Fibroblast of the conjunctiva (primary cell): ENCODE measurements at regions not wholly inside any gene's neighbourhood (a gene's known extent, or its start where the extent isn't known, plus 50 kb on each side); places are given as distances from the start of the nearest gene placed in this dataset.
"Not testable (repeated sequence)": the region's sequence is repeated elsewhere in the genome, so short reads cannot be mapped to it uniquely, and the experiment has no call there.

Source experiments
- DNase-seq: peaks from one replicate; pipeline ENCODE4 v3.0.0-alpha.2; 2010; ENCODE audit warnings: low read depth

GRCh38 chr19:28619816-28620429 lies 593.0 kb downstream of the UQCRFS1 start:
- no peak for DNase-seq

DNA sequence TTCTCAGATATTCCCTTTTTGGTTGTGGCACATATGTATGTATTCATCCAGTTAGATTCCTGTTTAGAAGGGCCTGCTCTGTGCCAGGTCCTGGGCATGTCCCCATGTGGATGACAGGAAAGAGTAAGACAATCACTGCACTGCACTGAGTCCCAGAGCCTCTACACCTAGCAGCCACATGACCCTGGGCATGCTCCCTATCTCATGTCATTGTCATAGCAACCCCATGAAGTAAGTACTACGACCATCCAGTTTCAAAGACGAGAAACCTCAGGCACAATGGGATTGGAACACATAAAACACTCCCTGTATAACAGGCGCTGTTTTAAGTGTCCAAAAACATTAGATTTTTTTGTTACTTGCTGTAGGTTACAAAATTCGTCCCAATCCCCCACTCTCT lies 594.4 kb downstream of the UQCRFS1 start:
- DNase-seq, result no peak

DNA sequence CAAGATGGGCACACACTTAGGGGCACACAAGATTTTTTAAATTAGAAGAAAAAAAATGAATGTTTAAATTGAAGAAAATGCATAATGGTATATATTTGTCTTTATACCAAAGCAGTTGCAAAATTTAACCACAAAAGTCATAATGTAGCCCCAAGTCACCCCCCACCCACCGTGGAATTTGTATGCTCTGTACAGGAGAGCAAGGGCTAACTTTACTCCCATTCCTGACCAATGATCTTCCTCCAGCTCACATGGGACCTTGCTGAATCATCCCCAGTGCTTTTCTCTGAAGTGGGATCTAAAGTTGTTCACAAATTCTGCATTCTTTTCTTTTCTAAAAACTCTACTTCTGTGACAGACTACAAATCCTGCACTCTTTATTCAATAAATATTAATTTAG lies 597.0 kb downstream of the UQCRFS1 start:
- no peak for DNase-seq

- no peak for DNase-seq
These were observed 597.4 kb downstream of the UQCRFS1 start for GRCh38 chr19:28615546-28615916.

GRCh38 chr19:28614634-28615545 lies 598.1 kb downstream of the UQCRFS1 start:
- no peak for DNase-seq

DNA sequence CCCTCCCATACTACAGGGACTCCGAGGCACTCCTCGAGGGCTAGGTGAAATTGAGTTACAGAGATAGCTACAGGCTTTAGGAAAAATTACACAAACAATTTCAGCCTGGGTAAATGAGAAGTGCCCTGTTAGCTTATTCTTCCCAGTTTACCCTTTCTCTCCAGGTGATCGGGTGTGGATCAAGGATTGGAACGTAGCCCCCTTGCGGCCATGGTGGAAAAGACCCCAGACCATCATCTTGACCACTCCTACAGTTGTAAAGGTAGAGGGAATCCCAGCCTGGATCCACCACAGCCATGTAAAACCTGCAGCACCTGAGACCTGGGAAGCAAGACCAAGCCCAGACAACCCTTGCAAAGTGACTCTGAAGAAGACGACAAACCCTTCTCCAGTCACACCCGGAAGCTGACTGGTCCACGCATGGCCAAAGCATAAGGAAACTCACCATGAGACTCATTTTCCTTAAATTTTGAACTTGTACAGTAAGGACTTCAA lies 600.6 kb downstream of the UQCRFS1 start:
- no peak for DNase-seq

GRCh38 chr19:28611227-28611914 lies 601.6 kb downstream of the UQCRFS1 start:
- DNase-seq, result not testable (repeated sequence)

DNA sequence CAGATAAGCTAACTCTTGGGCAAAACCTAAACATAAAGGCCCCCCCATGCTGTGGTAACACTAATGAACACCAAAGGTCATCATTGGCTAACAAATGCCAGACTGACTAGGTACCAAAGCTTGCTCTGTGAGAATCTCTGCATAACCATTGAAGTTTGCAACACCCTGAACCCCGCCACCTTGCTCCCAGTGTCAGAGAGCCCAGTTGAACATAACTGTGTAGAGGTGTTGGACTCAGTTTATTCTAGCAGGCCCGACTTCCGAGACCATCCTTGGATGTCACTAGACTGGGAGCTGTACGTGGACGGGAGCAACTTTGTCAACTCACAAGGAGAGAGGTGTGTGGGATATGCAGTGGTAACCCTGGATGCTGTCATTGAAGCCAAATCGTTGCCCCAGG lies 602.2 kb downstream of the UQCRFS1 start:
- no peak for DNase-seq

- DNase-seq, result no peak
These were observed 603.0 kb downstream of the UQCRFS1 start for GRCh38 chr19:28609944-28610343.

DNA sequence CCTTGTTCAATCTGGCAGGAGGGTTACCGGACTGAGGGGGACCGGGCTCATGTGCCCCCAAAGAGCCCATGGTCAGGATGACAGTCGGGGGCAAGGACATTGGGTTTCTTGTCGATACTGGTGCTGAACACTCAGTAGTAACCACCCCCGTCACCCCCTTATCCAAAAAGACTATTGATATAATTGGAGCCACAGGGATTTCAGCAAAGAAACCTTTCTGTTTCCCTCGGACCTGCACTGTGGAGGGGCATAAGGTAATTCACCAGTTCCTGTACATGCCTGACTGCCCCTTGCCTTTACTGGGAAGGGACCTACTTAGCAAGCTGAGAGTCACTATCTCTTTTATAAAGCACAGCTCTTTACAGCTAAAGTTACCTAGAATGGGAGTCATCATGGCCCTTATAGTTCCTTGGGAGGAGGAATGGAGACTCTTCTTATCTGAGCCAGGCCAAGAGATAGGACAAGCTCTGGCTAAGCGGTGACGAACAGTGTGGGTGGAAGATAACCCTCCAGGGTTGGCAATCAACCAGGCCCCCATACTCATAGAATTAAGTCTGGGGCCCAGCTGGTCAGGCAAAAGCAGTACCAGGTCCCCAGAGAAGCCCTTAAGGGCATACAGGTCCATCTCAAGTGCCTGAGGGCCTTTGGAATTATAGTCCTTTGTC lies 603.7 kb downstream of the UQCRFS1 start:
- no peak for DNase-seq

- no peak for DNase-seq
These were observed 604.7 kb downstream of the UQCRFS1 start for GRCh38 chr19:28608292-28608691.

DNA sequence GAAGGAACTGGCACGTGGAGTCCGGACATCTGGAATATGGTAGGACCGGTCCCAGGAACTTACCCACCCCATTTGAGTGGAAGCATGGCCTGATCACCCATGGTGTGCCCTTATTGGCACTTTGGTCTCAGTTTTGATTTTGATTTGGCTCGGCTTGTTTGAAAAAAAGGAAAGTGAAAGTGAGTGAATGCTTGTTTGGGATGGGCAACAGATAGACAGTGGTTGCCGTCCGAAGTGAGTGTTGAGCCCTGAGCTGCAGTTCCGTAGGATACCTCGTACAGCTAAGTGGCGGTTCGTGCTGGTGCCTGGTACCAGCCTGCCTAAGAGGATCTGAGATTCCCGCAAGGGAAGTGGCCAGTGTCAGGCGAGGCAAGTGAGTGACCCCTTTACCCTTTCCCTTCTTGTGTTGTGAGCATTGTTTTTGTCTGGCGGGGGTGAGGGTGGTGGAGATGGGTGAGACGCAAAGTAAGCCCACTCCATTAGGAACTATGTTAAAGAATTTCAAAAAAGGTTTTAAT lies 605.8 kb downstream of the UQCRFS1 start:
- no peak for DNase-seq

DNA sequence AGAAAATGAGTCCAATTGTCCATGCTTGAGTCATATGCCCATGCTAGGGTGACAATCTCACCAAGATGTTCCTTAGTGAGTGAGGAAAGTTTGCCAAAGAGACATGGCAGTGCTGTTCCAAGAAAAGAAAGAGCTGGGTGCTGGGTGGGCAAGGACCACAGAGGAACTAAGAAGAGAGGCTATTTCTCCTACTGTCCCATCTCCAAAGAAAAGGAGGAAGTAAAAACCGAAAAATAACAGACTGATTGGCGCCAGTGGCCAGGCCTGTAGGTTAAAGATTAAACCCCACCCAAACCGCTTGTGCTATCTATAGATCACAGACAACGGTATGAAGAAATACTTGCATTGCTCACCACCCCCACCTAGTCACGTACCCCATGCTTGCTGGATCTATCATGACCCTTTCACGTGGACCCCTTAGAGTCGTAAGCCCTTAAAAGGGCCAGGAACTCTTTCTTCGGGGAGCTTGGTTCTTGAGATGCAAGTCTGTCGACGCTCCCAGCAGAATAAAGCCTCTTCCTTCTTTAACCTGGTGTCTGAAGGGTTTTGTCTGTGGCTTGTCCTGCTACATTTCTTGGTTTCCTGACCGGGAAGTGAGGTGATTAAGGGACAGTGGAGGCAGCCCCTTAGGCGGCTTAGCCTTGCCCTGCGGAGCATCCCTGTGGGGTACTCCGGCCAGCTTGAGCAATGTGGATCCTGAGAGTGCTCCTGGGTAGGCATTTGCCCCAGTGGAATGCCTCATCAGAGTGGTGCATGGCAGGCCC lies 606.5 kb downstream of the UQCRFS1 start:
- no peak for DNase-seq

DNA sequence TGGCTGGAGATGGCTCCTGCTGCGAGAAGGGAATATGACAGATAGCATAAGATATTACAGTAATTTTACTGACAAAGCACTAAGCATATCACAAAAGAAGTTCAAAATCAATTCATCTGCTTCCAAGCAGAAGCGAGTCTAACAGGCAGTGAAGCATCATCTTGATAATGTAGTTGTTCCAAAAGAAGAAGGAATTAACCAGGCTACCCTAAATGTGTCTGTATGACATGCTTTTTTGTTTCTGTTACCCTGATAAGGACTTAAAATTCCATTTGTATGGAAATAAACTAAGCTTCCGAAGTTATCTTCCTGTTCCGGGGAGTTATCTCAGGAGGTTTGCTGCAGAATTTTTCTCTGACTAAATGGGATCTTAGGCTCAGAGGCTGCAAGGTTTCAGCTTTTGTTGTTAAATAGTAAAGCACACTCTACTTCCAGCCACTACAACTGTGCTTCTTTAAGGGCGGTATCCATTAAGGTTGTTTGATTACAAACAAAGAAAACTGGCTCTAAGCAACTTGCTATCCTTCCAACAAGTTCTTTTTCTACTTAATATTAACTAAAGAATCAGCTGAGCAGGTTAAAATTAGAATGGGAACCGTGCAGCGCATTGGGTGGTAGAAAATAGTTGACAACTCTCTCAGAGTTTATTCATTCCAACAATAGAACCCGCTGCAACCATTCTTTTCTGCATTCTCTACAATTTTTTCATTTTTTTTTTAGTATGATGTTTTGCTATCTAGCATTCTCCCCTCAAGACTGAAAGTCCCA lies 607.3 kb downstream of the UQCRFS1 start:
- DNase-seq, result no peak

DNA sequence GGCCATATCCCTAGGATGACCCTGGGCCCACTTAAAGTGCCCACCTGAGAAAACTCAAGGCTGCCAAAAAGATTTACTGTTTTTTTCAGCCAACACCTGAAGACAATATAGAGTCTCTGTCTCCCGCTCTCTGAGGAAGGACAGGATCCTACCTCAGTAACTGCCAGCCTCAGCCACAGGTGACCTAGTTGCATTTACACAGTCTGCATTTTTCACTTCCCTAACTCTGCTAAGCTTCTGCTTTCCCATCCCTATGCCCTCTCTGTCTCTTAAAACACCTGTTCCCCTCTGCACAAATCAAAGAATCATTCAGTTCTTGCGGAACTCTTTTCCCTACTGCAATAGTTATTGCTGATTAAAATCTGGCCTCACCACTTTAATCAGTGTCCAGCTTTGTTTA lies 609.5 kb downstream of the UQCRFS1 start:
- DNase-seq, result no peak

- DNase-seq, result no peak
These were observed 610.2 kb downstream of the UQCRFS1 start for GRCh38 chr19:28602675-28603298.

- no peak for DNase-seq
These were observed 611.1 kb downstream of the UQCRFS1 start for GRCh38 chr19:28601723-28602440.

GRCh38 chr19:28598861-28599260 lies 614.1 kb downstream of the UQCRFS1 start:
- DNase-seq, result no peak

DNA sequence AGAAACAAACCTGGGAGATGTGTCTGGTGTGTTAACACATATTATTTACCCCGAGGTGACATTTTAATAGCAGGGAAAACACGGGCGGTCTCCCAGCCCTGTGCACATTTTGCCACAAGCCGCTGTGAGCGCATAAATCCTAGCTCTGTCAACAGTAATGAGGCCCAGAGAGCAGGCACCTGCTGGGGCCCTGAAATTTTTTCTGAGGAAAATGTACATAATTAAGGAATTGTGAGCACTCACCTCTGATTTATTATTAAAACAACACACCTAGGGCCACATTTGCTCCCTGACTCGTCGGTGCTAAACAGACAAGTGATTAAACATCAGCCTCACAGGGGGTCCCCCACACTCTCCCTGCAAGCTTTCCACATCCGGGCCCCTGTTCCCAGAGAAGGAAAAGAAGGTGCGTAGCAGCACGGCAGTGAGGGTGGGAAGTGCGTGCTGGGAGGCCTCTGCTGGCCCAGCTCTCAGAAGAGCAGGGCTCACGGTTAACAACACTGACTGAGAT lies 616.3 kb downstream of the UQCRFS1 start:
- DNase-seq, result no peak
